ENCODE measurements at regions not wholly inside any gene's neighbourhood (a gene's known extent, or its start where the extent isn't known, plus 50 kb on each side); places are given as distances from the start of the nearest gene placed in this dataset.
"Not testable (repeated sequence)": the region's sequence is repeated elsewhere in the genome, so short reads cannot be mapped to it uniquely, and the experiment has no call there.

GRCh38 chr18:73452866-73453265, 585.1 kb upstream of the NETO1 start:
- DNase-seq (ENCODE audit: low read depth): no peak

GRCh38 chr18:73446502-73446901, 578.7 kb upstream of the NETO1 start:
- no peak for DNase-seq (ENCODE audit: low read depth)

DNA sequence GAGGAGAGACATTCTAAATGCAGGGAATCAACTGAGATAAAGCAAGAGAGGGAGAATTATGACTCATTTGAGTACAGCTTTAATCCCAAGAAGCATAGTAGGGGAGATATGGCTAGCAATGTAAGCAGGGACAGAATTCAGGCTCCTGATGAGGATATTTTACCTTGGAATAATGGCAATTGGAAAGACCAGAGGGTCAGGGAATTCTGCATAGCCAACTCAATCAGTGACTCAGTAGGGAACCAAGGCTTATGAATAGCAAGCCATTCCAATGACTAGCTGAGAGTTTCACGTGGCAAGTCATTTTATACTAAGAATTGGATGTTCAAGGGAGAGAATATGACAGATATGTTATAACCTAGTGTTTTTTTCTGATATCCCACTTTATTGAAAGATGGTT, 563.8 kb upstream of the NETO1 start:
- no peak for DNase-seq (ENCODE audit: low read depth)

DNA sequence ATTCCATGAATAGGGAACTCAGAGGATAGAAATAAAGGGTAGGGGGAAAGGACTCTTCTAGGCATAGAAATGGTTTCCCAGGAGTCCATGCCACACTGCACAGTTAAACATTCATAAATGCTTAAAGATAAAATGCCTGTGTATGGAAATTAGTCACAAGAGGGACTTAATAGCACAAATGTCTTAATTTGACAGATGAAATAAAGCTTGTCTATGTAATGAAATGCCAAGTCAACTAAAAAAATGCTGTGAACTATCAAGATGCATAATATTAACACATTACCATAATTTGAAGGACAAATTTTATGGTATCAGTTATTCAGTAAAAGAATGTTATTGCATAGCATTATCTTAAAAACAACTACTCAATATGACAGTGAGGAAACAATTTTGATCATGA, 553.2 kb upstream of the NETO1 start:
- DNase-seq (ENCODE audit: low read depth): no peak

- DNase-seq (ENCODE audit: low read depth): no peak
These were observed 551.7 kb upstream of the NETO1 start for GRCh38 chr18:73419531-73419930.

- no peak for DNase-seq (ENCODE audit: low read depth)
These were observed 546.8 kb upstream of the NETO1 start for GRCh38 chr18:73414598-73414997.

DNA sequence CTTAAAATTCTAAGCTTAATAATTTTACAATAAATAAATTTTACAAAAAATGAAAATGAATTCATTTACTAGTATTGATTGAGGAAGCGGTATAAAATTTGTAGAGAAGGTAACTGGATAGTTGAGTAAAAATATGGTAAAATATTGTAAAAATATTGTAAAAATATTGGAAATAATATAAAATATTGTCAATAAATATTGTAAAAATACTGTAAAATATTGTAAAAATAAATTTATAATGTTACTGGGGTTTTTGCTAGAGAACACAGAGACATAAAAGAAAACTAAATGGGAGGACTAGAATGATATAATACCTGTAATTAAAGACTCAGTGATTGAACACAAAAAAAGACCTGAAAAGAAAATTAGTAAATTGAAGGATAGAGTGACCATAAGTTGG, 546.3 kb upstream of the NETO1 start:
- no peak for DNase-seq (ENCODE audit: low read depth)

GRCh38 chr18:73409242-73409641, 541.5 kb upstream of the NETO1 start:
- no peak for DNase-seq (ENCODE audit: low read depth)

- DNase-seq (ENCODE audit: low read depth): no peak
These were observed 540.7 kb upstream of the NETO1 start for GRCh38 chr18:73408469-73408868.

DNA sequence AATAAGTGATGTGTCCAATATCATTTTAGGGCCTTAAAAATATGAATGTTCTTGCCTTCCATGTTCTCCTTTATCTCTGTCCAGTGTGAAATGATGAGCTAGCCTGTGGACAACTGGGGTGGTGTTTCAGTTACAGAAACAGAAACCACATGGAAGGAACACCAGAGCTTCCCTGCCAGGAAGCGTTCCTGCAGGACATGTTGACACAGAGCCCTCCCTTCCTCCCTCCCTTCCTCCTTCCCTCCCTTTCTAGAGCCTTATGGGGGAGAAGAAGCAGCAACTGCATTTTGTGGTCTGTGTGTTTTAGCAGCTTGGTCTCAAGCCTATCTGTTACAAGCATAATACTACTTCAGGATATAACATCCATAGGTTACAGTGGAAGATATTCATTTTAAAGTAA, 539.7 kb upstream of the NETO1 start:
- DNase-seq (ENCODE audit: low read depth): no peak

- DNase-seq (ENCODE audit: low read depth): no peak
These were observed 516.5 kb upstream of the NETO1 start for GRCh38 chr18:73384246-73384645.

DNA sequence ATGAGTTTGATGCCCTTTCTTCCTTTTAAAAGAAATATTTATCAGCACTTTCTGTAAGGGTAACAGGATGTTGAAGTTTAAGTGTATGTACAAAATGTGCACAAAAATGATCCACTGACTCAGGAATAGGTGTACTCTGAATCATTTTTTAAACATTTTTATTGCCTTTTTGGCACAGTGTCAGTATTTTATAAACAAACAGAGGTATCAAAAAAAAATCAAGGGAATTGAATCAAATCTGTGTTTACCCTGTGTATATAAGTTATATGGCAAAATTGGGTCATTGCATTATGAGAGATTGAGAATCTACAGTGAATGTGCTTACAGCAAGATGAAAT, 513.9 kb upstream of the NETO1 start:
- DNase-seq (ENCODE audit: low read depth): no peak

DNA sequence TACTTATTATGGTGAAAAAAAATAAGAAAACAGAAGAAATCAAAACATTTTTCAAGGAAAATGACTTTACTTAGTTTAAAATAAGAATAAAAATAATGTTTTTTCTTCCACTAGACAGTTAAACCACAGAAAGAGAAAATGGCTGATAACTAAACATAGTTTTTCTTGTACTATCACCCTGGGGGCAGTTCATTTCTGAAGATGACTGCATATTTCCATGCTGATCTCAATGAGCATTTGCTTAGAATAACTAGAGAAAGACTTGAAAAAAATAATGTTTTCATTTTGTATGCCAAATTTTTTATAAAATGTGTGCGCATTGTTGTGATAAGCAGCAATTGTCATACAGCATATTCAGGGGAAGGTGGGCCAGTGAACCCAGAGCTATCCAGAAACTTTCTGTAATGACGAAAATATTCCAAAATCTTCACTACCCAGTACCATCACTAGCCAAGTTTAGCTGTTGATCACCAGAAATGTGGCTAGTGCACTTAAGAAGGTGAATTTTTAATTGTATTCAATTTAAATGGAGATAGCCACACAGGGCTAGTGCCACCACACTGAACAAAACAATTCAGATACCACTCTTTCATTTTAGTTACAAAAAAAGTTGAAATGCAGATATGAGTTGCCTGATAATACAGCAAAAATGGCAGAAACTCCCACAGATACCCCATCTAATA, 513.4 kb upstream of the NETO1 start:
- no peak for DNase-seq (ENCODE audit: low read depth)

GRCh38 chr18:73366713-73367112, 498.9 kb upstream of the NETO1 start:
- no peak for DNase-seq (ENCODE audit: low read depth)

DNA sequence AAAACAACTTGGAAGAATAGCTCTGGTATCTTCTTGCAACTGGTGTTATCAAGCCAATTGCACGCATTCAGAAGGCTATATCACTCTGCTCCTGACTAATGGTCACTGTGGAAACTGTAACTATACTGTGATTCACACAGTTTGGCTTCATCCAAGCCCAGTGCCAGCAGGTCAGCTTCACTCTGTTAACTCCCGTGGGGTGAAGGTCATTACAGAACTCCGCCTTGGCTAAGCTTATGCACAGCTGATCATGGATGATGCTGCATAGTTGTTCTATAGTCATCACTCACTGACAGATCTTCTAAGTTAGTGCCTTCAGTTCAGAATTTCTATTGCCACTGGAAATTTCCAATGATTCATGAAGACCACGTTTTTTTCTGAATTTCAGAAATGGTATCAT, 497.2 kb upstream of the NETO1 start:
- no peak for DNase-seq (ENCODE audit: low read depth)

DNA sequence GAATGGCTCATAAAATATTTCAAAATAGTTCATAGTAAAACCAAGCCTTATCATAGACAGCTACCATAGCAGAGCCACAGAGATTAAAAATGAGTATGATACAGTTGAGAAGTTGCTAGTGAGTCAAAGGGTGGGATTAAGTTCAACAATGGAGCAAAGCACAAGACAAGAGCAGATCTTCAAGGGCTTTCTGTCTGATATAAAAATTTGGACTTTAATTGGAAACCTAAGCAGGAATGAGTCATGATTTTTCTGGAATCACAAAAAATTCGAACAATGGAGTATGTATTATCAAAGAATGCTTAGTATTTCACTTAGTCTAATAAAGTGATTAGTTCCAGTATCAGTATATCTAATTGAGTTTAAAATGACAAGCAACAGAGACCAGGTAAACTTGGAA, 487.3 kb upstream of the NETO1 start:
- no peak for DNase-seq (ENCODE audit: low read depth)

GRCh38 chr18:73352546-73352945, 484.8 kb upstream of the NETO1 start:
- no peak for DNase-seq (ENCODE audit: low read depth)

DNA sequence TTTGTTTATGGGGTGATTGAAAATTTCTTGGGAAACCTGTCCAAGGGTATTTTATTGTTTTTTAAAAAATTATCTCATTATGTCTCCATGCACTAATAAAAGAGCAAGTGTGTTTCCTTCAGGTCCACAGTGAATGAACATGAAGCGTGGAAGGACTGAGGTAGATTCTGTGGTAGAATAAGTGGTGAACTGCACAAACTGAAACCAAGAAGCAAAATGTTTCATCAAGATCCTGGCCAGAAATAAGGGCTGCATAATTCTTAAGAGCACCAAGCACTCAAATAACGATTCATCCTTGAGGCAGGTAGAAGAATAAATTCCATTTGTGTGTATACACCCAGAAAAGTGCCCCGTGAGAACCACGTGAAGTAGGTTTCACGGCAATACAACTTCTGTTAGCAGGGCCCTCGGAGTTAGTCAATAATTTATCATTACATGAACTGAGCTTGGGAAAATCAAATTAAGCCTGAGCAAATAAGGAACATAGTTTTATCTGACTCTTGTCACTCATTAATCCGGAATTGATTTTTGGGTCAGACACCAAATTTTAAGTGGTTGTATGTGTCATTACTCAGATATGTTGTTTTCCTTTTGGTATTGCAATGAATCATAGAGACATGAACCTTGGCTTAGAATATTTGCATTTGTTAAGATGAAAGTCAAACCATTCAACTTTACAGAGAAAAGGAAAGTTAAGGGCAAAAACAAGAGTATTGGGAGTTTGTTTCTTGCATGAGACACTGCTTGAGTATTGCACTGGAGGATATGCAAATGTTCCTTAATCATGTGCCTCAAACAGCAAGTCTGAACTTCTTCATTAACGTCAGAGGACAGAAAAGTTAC, 472.6 kb upstream of the NETO1 start:
- no peak for DNase-seq (ENCODE audit: low read depth)

DNA sequence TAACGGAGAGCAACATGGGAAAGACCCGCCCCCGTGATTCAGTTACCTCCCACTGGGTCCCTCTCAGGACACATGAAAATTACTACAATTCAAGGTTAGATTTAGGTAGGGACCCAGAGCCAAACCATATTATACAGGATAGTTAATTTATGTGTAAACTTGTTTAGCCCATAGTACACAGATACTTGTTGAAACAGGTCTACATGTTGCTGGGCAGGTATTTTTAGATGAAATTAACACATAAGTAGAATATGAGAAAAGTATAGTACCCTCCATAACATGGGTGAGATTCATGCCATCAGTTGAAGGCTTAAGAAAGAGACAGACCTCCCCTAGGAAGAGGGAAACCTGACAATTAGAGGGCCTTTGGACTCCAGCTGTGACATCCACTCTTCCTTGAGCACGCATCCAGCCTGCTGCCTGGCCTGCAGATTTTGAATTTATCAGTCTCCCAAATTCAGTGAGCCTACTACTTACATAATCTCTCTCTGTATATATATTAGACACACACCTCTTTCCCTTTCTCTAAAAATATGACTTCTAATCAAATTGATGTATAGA, 463.5 kb upstream of the NETO1 start:
- DNase-seq (ENCODE audit: low read depth): no peak

DNA sequence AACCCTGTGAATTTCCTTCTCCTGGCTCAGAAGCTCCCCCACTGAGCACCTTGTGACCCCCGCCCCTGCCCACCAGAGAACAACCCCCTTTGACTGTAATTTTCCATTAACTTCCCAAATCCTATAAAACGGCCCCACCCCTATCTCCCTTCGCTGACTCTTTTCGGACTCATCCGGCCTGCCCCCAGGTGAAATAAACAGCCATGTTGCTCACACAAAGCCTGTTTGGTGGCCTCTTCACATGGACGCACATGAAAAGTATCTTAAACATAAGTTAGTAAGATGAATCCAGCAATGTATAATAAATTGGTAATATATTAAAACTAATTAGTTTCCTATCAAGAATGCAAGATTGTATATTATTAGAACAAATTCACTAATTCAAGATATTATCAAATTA, 462.3 kb upstream of the NETO1 start:
- DNase-seq (ENCODE audit: low read depth): not testable (repeated sequence)

DNA sequence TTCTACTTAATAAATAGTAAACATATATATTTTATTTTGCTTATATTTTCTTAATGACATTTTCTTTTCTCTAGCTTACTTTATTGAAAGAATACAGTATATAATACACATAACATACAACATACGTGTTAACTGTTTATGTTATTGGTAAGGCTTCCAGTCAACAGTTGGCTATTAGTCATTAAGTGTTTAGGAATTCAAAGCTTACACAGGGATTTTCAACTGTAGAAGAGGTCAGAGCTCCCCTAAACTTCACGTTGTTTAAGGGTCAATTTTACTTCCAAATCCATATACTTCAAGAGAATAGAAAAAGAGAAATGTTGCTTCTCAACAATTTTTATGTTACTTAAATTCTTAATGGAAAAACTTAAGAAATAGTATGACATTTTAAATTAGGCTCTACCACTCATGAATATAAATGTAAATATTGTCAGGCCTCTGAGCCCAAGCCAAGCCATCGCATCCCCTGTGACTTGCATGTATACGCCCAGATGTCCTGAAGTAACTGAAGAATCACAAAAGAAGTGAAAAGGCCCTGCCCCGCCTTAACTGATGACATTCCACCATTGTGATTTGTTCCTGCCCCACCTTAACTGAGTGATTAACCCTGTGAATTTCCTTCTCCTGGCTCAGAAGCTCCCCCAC, 456.5 kb upstream of the NETO1 start:
- not testable (repeated sequence) for DNase-seq (ENCODE audit: low read depth)

GRCh38 chr18:73318739-73319479, 451.1 kb upstream of the NETO1 start:
- DNase-seq (ENCODE audit: low read depth): no peak

All from activated T-cell treated with anti-CD3 and anti-CD28 coated beads for 24 hours (primary cell).